ENCODE measurements at regions not wholly inside any gene's neighbourhood (a gene's known extent, or its start where the extent isn't known, plus 50 kb on each side); places are given as distances from the start of the nearest gene placed in this dataset.

- no peak for DNase-seq
- Histone ChIP-seq H3K4me3 (no peak overlapping the region), H3K27me3 (no peaks in the 10 kb centered on the region), H3K4me1 (no peaks in the 10 kb centered on the region), H3K36me3 (no peaks in the 10 kb centered on the region), H3K27ac (no peak overlapping the region), H3K9me3 (no peaks in the 10 kb centered on the region)
- WGBS, 2 donors, result 86 to 88% methylated on average over 3 of the region's 3 CpGs
- no peak for TF ChIP-seq CTCF (IDR thresholded peaks at IDR 0.05)
- no peak for TF ChIP-seq EP300 (IDR thresholded peaks at IDR 0.05)
- no peak for TF ChIP-seq POLR2AphosphoS5 (IDR thresholded peaks at IDR 0.05)
- no peak for TF ChIP-seq POLR2A (IDR thresholded peaks at IDR 0.05)
- no peak for ATAC-seq (ENCODE audit: low FRiP score in 2 of 2)
These were observed 702.1 kb downstream of the NOVA1 start for GRCh38 chr14:25895740-25896139.

DNA sequence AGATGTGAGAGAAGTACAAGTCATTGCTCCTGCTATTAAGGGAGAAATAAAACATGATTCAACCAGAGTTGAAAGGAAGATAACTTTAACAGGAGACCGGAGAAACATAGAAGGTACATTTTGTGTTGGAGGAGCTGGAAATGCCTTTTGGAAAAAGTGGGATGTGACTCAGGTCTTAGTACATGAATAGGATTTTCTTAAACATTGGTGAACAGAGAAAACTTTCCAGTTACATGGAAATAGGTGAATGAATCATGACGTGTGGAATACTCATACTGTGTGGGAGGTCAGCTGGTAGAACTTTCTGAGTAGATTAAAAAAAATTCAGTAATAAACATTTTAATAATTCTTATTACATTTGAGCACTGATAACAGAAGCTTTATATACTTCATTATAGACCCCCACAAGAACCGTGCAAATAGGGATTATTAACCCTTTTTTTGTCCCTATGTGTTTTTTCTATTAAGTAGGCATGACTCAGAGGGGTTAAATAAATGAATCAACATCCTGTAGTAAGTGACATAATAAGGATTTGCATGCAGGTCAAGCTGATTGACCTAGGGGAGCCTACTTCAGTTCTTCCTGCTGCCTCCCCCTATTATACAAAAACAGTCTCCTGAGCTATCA lies 710.5 kb downstream of the NOVA1 start:
- Histone ChIP-seq H3K27me3 (no peaks in the 10 kb centered on the region), H3K4me3 (no peak overlapping the region), H3K4me1 (no peaks in the 10 kb centered on the region), H3K27ac (no peak overlapping the region), H3K36me3 (no peaks in the 10 kb centered on the region), H3K9me3 (no peaks in the 10 kb centered on the region)
- WGBS, 2 donors, result 67% methylated on average over 3 of the region's 3 CpGs
- no peak for ATAC-seq (ENCODE audit: low FRiP score in 2 of 2)
- DNase-seq, result no peak
- TF ChIP-seq EP300 (IDR thresholded peaks at IDR 0.05), result no peak
- no peak for TF ChIP-seq POLR2A (IDR thresholded peaks at IDR 0.05)

- no peaks in the 10 kb centered on the region for H3K9me3 ChIP-seq
- no peaks in the 10 kb centered on the region for H3K36me3 ChIP-seq
- no peaks in the 10 kb centered on the region for H3K4me1 ChIP-seq
- DNase-seq (no peak), ATAC-seq (ENCODE audit: low FRiP score in 2 of 2) (no peak)
- H3K27me3 ChIP-seq, result no peaks in the 10 kb centered on the region
- H3K4me3 ChIP-seq, result no peak overlapping the region
- TF ChIP-seq POLR2A (IDR thresholded peaks at IDR 0.05) (no peak), EP300 (IDR thresholded peaks at IDR 0.05) (no peak), POLR2AphosphoS5 (IDR thresholded peaks at IDR 0.05) (no peak), CTCF (IDR thresholded peaks at IDR 0.05) (no peak)
- WGBS, 2 donors, result 88 to 94% methylated on average over 1 of the region's 1 CpG
- H3K27ac ChIP-seq, result no peak overlapping the region
These were observed 713.2 kb downstream of the NOVA1 start for GRCh38 chr14:25884657-25885056.

DNA sequence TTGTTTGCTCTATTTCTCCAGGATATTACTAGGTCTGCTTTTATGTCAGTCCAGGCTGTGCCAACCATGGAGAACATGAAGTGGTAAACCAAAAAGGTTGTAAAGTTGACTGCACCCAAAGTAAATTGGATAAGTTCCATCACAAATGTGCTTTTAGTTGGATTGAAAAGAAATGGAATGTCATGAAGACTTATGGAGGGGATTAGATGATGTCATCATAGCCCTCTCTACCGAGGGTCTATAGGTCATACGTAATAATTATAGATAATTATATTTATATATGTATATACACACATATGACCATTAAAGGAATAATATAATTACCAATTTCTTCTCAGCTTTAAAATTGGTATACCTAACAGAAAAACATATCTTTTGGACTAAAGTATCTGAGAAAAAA lies 714.9 kb downstream of the NOVA1 start:
- no peak overlapping the region for H3K27ac ChIP-seq
- no peaks in the 10 kb centered on the region for H3K36me3 ChIP-seq
- no peaks in the 10 kb centered on the region for H3K9me3 ChIP-seq
- H3K27me3 ChIP-seq, result no peaks in the 10 kb centered on the region
- WGBS, 2 donors, result 81 to 93% methylated on average over 2 of the region's 2 CpGs
- DNase-seq (no peak), ATAC-seq (ENCODE audit: low FRiP score in 2 of 2) (no peak)
- H3K4me3 ChIP-seq, result no peak overlapping the region
- H3K4me1 ChIP-seq, result no peaks in the 10 kb centered on the region
- no peak for TF ChIP-seq EP300 (IDR thresholded peaks at IDR 0.05)
- TF ChIP-seq POLR2A (IDR thresholded peaks at IDR 0.05), result no peak
- TF ChIP-seq CTCF (IDR thresholded peaks at IDR 0.05), result no peak
- no peak for TF ChIP-seq POLR2AphosphoS5 (IDR thresholded peaks at IDR 0.05)

- Histone ChIP-seq H3K27ac (no peak overlapping the region), H3K4me1 (no peaks in the 10 kb centered on the region), H3K36me3 (no peaks in the 10 kb centered on the region), H3K9me3 (no peaks in the 10 kb centered on the region), H3K4me3 (no peak overlapping the region), H3K27me3 (no peaks in the 10 kb centered on the region)
- 88 to 91% methylated on average over 2 of the region's 2 CpGs for WGBS, 2 donors
- no peak for ATAC-seq (ENCODE audit: low FRiP score in 2 of 2)
- no peak for DNase-seq
- TF ChIP-seq CTCF (IDR thresholded peaks at IDR 0.05), result no peak
- TF ChIP-seq POLR2AphosphoS5 (IDR thresholded peaks at IDR 0.05), result no peak
- no peak for TF ChIP-seq EP300 (IDR thresholded peaks at IDR 0.05)
- TF ChIP-seq POLR2A (IDR thresholded peaks at IDR 0.05), result no peak
These were observed 722.4 kb downstream of the NOVA1 start for GRCh38 chr14:25875475-25875874.
